NAMALWA (cell line): ENCODE measurements at regions not wholly inside any gene's neighbourhood (a gene's known extent, or its start where the extent isn't known, plus 50 kb on each side); places are given as distances from the start of the nearest gene placed in this dataset.

Experiments
- DNase-seq: peaks from one replicate; pipeline ENCODE4 v3.0.0-alpha.2; 2015; ENCODE audit warnings: low spot score

DNA sequence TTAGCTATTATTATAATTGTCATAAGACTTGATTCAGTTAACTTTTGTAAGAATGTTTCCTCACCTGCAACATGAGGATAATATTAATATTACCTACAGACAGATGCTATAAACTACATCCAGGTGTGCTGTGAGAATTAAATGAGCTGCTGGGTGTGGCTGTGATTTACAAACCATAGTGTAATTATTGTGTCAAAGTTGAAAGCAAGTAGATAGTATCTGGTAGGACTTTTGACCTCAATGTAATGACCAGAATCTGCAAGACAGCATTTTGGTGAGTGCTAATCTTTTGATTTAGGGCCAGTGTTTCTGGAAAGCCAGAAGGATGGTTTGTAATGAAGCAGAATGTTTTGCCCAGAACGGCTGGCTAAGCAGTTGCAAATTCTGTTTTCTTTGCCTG is 162.5 kb downstream of the TRMT11 start:
- DNase-seq, result no peak

DNA sequence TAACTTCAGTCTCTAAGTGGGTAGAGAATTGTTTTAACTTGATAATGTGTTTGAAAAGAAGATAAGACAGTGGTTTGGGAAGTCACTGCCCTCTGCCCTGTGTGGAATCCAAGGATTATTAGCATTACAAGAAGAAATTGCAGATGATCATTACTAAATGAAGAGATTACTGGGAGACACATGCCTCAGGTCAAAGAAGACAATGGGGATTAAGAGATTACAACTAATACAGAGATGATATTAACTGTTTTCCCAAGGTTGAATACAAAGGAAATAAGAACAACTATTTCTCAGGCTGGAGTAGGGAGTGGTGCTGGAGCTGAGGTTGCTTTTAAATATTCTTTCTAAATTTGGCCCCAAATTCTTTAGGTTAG is 166.0 kb downstream of the TRMT11 start:
- no peak for DNase-seq

DNA sequence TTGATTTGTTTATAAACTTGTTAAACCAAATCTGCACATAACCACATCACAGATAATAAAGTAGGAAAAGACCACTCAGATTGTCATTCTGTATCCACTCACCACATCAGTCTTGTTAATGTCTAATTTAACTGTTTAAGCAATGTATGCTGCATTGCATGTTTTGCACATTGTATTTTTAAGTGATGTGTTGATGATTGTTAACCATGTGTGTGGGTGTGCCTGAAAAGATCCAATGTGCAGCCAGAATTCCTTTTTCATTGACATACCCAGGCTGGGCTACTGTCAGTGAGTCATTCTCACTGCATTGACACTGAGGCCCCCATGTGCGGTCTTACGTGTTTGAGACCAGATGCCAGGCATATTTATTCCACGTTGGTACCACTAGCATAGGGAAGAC is 167.3 kb downstream of the TRMT11 start:
- DNase-seq, result no peak

DNA sequence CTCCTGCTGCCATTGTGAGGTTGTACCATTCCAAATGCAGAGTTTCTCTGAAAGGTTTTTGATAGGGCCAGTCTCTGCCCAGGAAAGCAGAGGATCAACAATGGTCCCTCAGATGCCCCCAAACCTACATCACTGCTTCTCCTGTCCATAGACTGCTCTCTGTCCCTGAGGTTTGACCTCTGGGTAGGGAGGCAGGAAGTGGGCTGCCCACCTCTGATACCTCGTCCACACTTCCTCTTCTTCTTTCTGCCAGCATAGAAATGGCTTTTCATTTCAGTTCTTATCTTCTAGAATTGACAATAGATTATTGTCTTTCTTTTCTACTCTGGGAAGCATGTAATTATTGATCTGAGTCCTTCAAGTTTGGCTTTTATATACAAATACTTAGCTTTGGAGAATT is 170.6 kb downstream of the TRMT11 start:
- no peak for DNase-seq

DNA sequence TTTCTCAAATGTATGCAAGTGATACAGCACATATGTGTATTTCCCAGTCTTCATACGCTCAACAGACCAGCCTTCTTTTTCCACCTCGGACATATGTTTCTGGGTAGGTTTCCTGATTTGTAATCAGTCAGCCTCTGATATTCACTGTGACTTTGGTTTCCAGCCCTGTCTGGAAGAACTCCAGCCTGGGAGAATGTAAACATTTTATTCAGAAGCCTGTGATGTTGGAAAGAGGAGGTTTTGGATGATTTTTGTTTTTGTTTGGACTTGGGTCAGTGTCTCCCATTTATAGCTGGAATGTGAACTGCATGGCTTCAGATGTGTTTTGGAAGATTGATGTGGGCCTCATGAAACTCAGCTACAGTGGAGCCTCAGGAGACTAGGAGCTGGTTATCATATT is 172.2 kb upstream of the CENPW start:
- no peak for DNase-seq

DNA sequence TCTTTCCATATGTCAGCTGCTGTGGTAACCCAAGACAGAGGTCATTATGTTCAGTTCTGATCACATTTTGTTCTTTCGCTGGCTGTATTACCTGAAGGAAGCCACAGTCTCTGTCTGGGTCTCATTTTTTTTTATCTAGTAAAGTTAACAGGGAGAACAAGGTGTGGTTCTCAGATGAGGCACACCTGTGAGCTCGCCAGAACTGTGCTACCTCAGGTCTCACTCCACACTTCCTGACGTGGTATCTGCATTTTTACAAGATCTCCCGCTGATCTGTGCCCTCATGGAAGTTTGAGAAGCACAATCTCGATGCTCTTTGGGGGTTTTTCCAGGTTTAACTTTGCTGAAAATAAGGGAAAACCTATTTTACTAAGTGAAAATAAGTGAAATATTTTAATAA is 169.5 kb upstream of the CENPW start:
- no peak for DNase-seq

DNA sequence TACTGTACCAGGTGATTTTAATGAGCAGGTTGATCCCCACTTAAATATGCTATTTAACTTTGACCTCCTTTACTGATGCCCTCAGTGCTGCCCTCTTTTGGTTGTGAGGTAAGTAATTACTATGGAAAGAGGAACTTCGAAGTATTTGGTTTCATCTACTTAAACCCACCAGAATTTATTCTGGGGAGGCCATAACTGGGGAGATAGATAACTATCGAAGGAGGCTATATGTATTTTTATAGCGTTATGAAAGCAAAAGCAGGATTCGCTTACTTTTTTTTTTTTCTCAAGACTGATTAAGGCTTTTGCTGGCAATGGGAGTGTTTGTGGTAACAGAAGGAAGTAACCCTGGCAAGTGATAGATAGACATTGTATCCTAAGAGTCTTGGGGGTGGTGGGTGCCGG is 168.9 kb upstream of the CENPW start:
- peak; percentile 76 for DNase-seq

DNA sequence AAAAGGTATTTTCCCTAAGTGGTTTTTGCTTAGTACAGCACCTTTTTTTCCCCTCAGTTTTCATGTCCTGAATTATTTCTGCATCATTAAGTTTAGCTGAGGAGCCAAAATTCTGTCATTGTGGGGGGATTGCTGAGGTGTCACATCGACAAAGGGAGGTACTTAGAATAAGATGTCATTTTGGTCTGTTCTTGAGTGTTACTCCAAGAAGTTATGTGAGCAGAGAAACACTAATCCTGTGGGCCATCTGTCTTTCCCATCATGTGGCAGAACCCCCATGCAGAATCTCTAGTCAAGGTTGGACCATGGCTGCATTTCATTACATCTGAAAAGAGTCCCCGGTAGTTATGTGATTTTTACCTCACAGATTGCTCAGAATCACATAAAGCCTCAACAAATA is 167.8 kb upstream of the CENPW start:
- DNase-seq, result no peak

DNA sequence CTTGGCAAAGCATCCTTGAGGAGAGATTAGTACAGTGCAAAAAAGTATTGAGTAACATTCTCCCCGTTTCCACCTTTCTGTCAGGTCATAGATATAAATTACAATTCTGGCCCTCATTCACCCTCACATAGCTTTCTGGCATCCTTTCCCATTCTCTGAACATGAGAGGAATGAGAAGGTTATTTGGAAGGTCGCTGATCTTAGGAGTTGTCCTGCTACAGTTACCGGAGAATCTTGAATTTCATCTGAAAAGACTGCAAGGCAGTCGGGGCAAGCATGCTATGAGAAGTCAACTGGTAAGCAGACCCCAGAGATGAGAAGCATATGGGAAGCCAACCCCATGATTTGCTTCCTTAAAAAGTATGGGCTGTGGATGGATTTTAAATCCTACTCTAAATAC is 166.7 kb upstream of the CENPW start:
- DNase-seq, result no peak

DNA sequence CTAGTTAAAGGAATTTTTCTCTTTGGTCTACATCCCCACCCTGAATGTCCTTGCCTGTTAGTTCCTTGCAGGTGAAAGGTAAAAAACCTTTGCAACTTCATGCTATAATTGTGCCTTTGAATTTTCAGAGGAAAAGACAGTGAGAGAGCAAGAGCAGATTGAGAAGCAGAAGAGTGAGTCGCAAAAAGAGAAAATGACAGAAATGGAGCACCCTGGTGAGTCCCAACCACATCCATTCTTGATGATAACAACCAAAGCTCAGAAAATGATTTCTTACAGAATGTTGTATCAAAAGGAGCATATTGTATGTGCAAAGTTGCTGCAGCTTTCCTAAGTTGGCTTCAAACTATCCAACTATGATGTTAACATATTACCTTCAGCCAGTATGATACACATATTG is 165.2 kb upstream of the CENPW start:
- DNase-seq, result no peak

DNA sequence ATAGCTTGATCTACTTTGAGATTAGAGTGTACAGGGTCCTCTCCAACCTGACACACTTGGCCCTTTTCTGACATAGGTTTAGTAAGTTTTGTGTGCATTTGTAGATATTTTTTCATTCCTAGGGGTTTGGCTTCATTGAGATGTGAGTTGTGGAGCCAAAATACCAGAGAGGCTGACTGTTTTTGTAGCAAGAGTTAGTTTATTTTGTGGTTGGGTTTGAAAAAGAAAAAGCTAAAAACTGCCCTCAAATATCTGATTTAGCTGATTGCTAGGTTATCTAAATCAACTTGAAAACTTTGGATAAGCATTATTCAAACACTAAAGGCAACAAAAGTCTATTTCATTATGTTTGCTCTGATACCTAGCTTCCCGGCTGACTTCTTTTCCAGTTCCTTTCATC is 164.7 kb upstream of the CENPW start:
- no peak for DNase-seq

DNA sequence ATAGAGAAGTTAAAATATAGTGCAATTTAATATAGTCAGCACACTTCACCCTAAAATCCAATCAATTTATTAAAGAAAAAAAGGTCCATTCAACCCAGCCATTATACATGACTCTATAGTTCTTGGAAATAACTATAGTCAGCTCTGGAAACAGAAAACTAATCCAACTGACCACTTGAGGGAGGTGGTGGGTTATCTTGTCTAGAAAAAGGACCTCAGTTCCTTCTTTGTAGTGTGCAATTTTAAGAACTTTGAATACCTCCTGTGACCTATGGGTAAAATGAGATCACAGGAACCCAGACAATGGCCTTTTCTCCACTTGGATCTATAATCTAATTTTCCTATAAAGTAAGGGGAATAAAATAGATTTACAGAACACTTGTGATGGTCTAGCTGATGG is 163.6 kb upstream of the CENPW start:
- peak; percentile 20 for DNase-seq

DNA sequence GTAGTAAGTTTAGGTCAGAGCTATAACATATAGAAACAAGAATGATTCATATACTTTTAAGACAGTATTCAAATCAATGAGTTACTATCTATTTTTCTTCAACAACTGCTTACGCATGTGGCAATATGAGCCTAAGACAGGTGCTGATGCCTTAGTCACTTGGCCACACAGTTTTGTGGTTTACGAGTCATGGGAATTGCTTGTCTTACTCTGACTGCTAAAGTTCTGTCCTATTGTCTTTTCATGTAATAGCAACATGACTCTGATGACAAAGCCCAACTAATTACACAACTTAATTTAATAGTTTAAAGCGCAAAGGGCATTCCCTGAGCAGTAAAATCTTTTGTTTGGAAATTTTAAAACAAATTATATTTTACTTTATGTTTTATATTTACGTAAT is 159.3 kb upstream of the CENPW start:
- no peak for DNase-seq

DNA sequence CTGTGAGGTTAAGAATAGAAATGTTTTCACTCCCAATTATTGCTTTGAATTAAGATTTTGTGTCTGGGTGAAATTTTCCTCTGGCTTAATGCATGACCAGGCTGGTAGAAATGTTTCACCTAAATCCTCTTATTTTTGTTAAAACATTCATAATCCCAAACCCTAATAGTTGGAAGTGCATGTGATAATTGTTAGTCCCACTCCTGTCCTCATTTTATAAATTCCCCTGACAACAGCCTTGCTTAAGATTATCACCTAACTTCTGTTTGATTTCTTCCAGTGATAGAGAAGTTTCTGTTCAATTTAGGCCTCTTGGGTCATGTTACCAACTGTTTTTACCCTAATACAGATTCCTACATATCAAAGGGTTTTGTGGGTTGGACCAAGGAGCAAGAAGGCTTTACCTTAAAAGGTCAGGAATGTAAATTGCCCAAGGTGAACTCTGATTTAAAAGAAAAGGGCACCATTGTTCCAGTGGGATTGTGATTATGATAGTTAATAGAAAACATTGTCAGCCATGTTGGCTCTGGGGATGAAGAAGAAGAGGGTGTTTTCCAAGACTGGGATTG is 158.7 kb upstream of the CENPW start:
- DNase-seq, result no peak

DNA sequence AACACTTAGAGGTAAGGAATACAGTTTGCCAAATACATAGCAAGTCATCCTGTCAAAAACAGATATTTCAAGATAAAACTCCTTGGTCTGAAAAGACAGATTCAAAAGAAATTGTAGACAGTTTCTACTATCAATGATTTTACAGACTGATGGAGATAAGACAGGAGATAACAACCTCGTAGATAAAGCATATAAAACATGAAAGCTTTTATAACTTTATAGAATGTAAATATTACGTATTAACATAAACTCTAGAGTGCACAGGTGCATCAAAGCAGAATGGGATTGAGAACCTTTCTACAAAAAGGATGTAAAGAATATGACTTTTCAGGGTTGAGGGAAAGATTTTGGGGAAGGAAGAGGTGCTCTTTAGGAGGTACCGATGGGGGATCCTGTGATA is 158.0 kb upstream of the CENPW start:
- DNase-seq, result no peak

DNA sequence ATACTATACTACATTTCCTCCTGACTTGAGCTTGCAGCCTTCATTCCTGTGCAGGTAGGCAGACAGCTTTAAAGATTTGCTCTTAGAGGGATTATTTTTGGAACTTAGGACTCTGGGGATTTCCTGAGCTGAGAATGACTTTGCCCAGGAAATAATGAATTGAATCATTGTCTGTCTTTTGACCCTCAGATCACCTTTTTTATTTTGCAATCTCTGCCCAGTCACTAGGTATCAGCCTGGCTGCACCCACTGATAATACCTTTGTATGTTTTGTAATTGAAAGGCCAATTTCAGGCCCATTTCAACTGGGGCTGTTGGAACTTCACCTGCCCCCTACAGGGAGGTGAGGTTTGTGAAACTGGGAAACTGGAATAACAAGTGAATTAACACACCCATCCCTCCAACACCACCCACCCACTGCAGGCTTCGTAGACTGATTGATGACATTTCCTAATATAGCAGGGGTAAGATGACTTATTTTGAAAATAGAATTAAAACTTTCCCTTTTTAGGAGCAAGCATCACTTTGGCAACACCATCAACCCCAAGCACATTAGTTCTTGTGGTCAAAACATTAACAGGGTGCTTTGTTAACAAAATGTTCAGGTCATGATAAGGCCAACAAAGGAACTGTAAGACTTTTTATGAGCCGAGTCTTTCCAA is 157.1 kb upstream of the CENPW start:
- no peak for DNase-seq

DNA sequence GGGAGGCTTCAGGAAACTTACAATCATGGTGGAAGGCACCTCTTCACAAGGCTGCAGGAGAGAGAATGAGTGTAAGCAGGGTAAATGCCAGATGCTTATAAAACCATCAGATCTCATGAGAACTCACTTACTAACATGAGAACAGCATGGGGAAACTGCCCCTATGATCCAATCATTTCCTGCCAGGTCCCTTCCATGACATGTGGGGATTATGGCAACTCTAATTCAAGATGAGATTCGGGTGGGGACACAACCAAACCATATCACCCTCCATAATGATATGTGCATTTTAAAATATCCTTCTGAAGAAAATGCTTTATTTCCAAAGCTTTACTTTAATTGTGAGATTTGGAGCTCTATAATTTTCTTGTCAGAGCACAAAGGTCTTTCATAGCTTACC is 154.1 kb upstream of the CENPW start:
- no peak for DNase-seq

DNA sequence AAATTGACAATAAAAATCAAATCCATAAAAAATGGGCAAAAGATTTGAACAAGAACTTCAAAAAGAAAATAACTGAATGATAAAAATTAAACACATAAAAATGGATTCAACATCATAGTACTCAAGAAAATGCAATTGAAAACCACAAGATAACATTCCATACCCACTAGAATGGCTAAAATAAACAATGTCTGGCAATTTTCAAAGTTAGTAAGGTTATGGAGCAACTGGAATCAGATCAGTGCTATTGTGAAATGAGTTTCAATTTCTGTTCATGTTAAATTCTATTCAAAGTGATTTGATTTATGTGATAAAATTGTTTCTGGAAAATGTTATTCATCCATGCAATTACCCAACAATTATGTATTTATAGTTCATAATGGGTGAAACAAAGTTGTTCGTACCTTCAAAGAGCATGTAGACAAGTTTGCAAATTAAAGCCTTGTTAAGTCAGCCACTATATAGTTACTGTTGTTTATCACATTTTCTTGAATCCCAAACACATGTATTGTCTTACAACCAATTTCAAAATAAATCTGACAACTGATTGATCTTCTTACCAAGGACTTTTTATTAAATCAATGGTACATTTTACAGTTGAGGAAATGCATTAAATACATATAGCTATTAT is 151.5 kb upstream of the CENPW start:
- no peak for DNase-seq

DNA sequence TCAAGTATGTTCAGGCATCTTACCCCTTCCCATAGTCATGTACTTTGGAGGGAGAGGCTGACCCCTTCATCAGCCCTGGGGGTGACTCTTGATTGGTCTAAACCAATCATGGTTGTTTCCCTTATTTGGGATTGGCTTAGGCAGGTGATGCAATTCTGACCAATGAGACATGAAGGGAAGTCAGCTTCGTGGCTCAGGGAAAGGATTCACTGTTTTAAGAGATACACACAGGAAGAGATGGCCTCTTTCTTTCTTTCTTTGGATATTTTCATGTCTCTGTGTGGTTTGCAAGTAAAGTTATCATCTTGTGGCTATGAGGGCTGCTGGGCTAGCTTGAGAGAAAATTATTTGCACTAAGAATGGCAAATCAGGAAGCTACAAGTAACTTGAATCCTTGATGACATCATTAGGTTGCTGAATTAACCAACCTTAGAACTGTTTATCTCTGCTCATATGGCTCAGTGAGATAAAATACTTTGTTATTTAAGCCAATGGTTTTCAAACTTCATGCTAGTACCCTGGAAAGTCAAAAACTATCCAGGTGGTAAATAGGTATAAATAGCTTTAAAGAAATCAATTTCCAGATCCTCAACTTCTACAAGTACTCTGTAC is 144.2 kb upstream of the CENPW start:
- peak; percentile 4 for DNase-seq

DNA sequence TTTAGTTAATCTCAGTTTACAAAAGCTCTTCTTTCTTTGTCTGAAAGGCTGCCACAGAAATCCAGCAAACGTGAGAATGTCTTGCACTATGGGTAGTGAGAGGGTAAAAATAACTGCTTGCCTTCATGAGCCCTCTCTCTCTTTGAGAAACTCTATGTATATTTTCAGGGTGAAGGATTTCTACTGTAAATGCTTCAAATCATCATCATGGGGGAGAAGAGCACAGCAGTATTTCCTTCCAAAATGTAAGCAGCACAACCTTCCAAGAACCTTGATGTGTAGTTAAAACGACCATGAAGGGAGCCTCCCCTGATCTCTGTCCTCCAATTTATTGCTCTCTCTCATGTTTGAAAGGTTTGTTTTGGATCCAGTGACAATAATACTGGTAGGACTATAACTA is 141.3 kb upstream of the CENPW start:
- DNase-seq, result no peak

DNA sequence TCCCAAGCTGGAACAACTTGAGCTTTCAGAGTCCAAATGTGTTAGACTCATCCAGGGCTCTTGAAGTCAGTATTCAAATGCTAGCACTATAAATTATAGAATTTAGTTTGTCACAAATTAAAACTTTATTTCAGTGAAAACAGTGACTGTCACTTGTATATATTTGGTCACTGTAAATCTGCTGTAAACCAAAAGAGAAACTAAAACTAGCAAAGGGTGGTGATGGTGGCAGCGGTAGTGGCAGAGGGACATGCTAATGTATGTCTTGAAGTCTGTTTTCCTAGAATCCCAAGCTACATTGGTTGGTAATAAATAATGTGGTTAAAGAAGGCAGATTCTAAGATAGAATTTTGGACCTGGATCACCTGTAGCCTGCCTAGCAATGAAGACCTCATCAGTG is 140.4 kb upstream of the CENPW start:
- DNase-seq, result no peak

DNA sequence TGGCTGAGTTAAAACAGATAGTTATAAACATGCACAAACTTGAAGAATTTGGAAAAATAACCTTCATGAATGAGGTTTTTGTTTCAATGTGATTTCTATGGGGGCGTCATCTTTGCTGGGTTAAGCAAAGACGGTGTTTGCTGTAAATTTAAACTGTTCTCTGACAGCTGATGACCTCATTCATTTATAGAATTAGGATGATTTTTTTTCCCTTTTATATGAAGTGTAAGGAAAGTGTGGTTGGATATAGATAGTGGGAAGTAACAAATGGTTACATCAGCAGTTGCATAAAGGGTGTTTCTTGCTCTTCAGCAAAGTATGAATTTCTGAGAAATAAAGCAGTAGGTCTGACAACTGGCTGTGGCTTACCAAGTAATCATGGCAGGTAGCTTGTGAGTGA is 137.2 kb upstream of the CENPW start:
- no peak for DNase-seq

DNA sequence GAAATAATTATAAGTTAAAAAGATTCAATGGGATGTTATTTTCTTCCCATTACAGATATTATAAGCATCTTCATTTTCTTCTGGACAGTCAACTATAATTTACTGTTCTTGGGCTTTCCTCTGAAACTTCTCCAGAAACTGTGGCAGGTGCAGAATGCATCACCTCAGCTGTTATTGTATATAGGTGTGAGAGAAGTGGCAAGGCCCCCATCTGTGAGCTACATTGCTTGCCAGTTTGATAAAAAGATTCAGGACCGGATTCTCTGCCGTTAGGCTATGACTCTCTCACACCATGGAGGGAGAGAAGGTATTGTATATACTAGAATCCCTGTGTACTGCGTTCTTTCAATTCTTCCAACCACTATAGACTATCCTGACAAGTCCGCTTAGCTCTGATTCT is 135.8 kb upstream of the CENPW start:
- no peak for DNase-seq

DNA sequence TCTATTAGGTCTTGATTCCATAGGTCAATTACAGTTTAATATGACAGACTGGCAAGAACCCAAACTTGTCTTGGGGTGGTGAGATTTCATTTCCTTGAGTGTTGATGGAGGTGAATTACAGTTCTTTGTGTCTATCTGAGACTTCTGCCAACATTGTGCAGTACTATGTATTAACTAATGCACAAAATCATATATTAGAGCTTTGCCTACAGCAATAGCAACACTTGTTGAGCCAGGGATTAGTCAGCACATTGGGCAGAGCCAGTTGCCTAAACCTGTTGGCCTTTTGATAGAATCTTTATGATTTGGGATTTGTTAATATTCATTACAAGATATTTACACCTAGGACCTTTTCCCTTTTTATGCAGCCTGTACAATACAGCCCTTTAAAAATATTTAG is 135.3 kb upstream of the CENPW start:
- DNase-seq, result no peak
